Adrenal gland (tissue), 9 donors: ENCODE measurements at regions not wholly inside any gene's neighbourhood (a gene's known extent, or its start where the extent isn't known, plus 50 kb on each side); places are given as distances from the start of the nearest gene placed in this dataset.
A peak's percentile ranks its signal among the peaks of the same experiment; 100 is the strongest.

Experiments
- DNase-seq, 7 donors: peaks; one replicate each; pipeline ENCODE4 v3.0.0-alpha.2; 2019 to 2020
- H3K27ac ChIP-seq, 5 donors: fragments of 200-600 bp; sonication (generic) in 4 of 5; 1 replicate in 3 of 5; 2 replicates in 2 of 5; pipeline versions ENCODE4 v1.5.1 to v1.8.0; 2016 to 2020; ENCODE audit warnings: mild to moderate bottlenecking in 1 of 5
- H3K27me3 ChIP-seq: fragments of 200-600 bp; 2 replicates; pipeline ENCODE4 v1.8.0; 2021
- H3K36me3 ChIP-seq, 2 donors: fragments of 200-600 bp; replicated peaks in 1 of 2; 1 replicate in 1 of 2; 2 replicates in 1 of 2; pipeline versions ENCODE4 v1.5.1 to v1.8.0; 2018 to 2022
- H3K4me1 ChIP-seq, 2 donors: fragments of 200-600 bp; replicated peaks in 1 of 2; 1 replicate in 1 of 2; 2 replicates in 1 of 2; pipeline versions ENCODE4 v1.5.1 to v1.8.0; 2018 to 2021
- H3K4me3 ChIP-seq, 4 donors: fragments of 200-600 bp; sonication (generic) in 3 of 4; one replicate each; pipeline ENCODE4 v1.5.1; 2016 to 2018
- H3K9me3 ChIP-seq, 3 donors: fragments of 200-600 bp; sonication (generic) in 1 of 3; replicated peaks in 1 of 3; 1 replicate in 2 of 3; 2 replicates in 1 of 3; pipeline versions ENCODE4 v1.5.1 to v1.8.0; 2016 to 2021
- CTCF ChIP-seq, 6 experiments: fragments of 450-650 bp in 4 of 6; fragments of 200-600 bp in 2 of 6; sonication (generic) in 1 of 6; IDR thresholded peaks; 1 replicate in 5 of 6; 2 replicates in 1 of 6; pipeline versions ENCODE4 v1.5.1 to v1.8.0; 2016 to 2021; ENCODE audit warnings: antibody characterized with exemption in 6 of 6, mild to moderate bottlenecking in 2 of 6, moderate library complexity in 1 of 6
- POLR2A ChIP-seq, 2 donors: fragments of 450-650 bp; IDR thresholded peaks; one replicate each; pipeline ENCODE4 v1.6.1; 2017; ENCODE audit warnings: antibody characterized with exemption in 2 of 2, mild to moderate bottlenecking in 2 of 2, moderate library complexity in 1 of 2
- WGBS, 4 donors: extraction: QIAGEN DNeasy Blood & Tissue Kit in 2 of 4; methylation state at CpG; one replicate each; pipeline versions ENCODE4 v1.1.5 to v1.1.7; 2013 to 2017; 5-methylcytosine and 5-hydroxymethylcytosine counted together
- intact Hi-C, 2 donors: fragments of 100-400 bp; cut with DNase I; formaldehyde crosslinking; loops; one replicate each; pipeline versions ENCODE4 v1.14.1 to v1.15.0; 2022 to 2023
- donor health status: healthy with polysubstance abuse.
- donor health status: Bipolar disorder and iron deficiency.
- donor health status: DM: yes; HTN: yes; CAD: no.
- donor health status: DM: no; HTN: no; CAD: no.
- donor health status: DM: no; HTN: no; CAD: no.

GRCh38 chr10:43818687-43819086 is 170.0 kb upstream of the ZNF32 start:
- TF ChIP-seq POLR2A (IDR thresholded peaks at IDR 0.05) (no peak), CTCF (IDR thresholded peaks at IDR 0.05) (no peak)
- Histone ChIP-seq H3K4me1 (peaks cover 0 to 10% of the 10 kb centered on the region in 2 donors), H3K27me3 (no peaks in the 10 kb centered on the region), H3K27ac (no peak overlapping the region), H3K4me3 (no peak overlapping the region), H3K9me3 (no peaks in the 10 kb centered on the region), H3K36me3 (no peaks in the 10 kb centered on the region)
- DNase-seq: no peak
- intact Hi-C loops: no loop called here
- 64 to 84% (median 79%) methylated on average over 3 to 4 of the region's 4 CpGs for WGBS, 4 donors

DNA sequence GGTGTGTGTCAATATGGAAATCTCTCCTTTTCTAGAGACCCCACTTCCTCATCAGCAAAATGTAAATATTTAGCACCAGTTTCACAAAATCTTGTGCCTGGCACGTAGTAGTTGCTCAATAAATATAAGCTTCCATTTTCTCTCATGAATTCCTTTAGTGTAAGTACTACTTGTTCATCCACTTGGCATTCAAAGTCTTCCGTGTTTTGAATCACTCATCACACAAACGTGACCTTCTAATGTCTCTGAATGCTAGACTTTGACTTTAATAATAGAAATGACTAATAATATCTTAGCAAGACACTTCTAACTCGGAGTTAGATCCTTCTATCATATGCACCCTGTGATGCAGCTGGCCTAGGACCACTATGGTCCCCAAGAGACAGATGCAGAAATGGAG is 168.7 kb upstream of the ZNF32 start:
- 43 to 56% (median 49%) methylated on average over 4 of the region's 4 CpGs for WGBS, 4 donors
- H3K4me1 ChIP-seq: no peaks in the 10 kb centered on the region
- H3K27ac ChIP-seq: no peak overlapping the region

DNA sequence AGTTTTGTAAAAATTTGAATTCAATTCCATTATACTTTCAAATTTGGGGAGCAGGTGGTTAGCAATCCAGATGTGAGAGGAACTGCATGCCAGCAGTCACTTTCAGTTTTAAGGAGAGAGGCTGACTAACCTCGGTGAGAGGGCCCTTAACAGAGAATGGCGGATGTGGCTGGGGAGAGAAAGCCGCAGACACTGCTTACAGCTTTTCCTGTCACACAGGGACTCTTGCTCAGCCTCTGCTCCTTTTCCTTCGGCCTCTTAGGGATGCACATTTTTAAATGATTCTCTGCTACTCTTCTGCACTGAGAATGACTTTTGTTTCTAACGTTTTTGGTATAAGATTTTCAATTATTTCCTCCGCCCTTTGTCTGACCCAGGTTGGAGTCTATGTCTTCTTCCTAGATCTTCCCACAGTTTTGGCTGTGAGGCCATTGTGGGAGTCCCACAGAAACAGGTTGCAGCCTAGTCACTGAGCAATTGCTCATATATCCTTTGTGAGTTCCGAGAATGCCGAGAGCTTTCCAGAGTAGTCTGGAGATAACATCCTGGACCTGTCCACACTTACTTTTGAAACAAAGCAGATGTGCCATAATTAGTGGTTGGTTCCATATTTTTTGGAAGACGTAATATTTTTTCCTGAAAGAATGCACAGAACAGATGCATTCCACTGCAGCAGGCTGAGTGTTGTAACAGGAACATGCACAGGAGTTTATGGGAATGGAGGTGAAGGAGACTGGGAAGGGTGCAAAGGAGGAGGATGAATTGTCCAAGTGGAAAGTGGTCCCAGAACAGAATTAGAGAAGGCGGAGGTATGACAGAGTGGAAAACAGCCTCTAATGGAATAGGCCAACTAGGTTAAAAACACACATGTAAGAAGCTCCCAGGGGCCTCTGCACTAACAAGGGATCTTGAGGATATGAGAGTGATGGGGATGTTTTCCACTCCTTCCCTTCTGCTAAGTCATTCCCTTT is 168.0 kb upstream of the ZNF32 start:
- H3K4me1 ChIP-seq: no peaks in the 10 kb centered on the region
- WGBS, 4 donors: 44 to 53% (median 52%) methylated on average over 10 of the region's 10 CpGs
- no peaks in the 10 kb centered on the region for H3K9me3 ChIP-seq
- H3K4me3 ChIP-seq: no peak overlapping the region
- H3K27ac ChIP-seq: peak overlapping the region in 1 of 5 donors; percentile 17
- TF ChIP-seq POLR2A (IDR thresholded peaks at IDR 0.05): no peak
- no peak for TF ChIP-seq CTCF (IDR thresholded peaks at IDR 0.05)
- H3K27me3 ChIP-seq: no peaks in the 10 kb centered on the region
- H3K36me3 ChIP-seq: no peaks in the 10 kb centered on the region
- DNase-seq: no peak
- intact Hi-C loops: no loop called here

More for the DNA sequence above, 168.7 kb upstream of the ZNF32 start:
- Histone ChIP-seq H3K9me3 (no peaks in the 10 kb centered on the region), H3K4me3 (no peak overlapping the region), H3K36me3 (no peaks in the 10 kb centered on the region), H3K27me3 (no peaks in the 10 kb centered on the region)
- intact Hi-C loops: no loop called here
- no peak for DNase-seq
- no peak for TF ChIP-seq CTCF (IDR thresholded peaks at IDR 0.05)
- TF ChIP-seq POLR2A (IDR thresholded peaks at IDR 0.05): no peak

DNA sequence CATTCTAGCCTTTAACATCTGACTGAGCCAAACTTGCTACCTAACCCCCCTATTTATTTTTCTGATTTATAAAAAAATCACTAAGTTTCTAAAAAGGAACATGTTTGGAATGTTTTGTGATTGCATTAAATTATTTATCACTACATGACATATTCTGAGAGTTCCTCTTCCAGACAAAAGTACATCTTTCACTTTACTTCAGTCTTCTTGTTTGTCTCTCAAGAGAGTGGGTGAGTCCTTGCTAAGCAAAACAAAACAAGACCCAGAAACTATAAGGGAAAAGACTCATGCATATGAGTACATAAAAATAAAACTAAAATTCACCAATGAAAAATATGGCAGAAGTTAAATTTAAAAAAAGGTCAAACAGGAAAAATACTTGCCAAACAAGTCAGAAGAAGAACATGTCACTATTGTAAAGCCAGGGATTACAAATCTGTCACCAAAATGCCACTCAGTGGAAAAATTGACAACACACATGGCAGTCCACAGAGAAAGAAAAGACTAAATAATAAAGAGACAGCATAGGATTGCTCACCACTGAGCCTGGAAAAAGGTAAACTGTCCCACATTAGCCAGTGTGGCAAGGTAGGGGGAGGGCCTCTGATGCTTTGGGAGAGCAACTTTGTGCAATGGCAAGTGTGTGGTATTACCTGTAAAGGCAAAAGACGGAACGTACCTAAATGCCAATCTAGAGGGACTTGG is 166.7 kb upstream of the ZNF32 start:
- no peaks in the 10 kb centered on the region for H3K27me3 ChIP-seq
- intact Hi-C loops: no loop called here
- no peaks in the 10 kb centered on the region for H3K9me3 ChIP-seq
- no peaks in the 10 kb centered on the region for H3K36me3 ChIP-seq
- H3K4me3 ChIP-seq: no peak overlapping the region
- TF ChIP-seq POLR2A (IDR thresholded peaks at IDR 0.05) (no peak), CTCF (IDR thresholded peaks at IDR 0.05) (no peak)
- no peaks in the 10 kb centered on the region for H3K4me1 ChIP-seq
- 80 to 93% (median 91%) methylated on average over 2 of the region's 2 CpGs for WGBS, 4 donors
- DNase-seq: no peak
- H3K27ac ChIP-seq: no peak overlapping the region
